Mesothelial cell of epicardium (in vitro differentiated cells): ENCODE measurements at regions not wholly inside any gene's neighbourhood (a gene's known extent, or its start where the extent isn't known, plus 50 kb on each side); places are given as distances from the start of the nearest gene placed in this dataset.

ENCODE experiments used
- DNase-seq, 2 experiments: peaks; one replicate each; pipeline ENCODE4 v3.0.0; 2021; ENCODE audit warnings: low spot score in 2 of 2; ENCODE audit not compliant: unreplicated experiment in 2 of 2
- H3K27ac Mint-ChIP-seq: 2 replicates; pipeline ENCODE4 v1.8.0; 2021; ENCODE audit warnings: mixed read lengths
- H3K27me3 Mint-ChIP-seq: 2 replicates; pipeline ENCODE4 v1.8.0; 2021; ENCODE audit warnings: low read depth, mixed read lengths
- H3K36me3 Mint-ChIP-seq: 2 replicates; pipeline ENCODE4 v1.8.0; 2021; ENCODE audit warnings: mixed read lengths
- H3K4me1 Mint-ChIP-seq: 2 replicates; pipeline ENCODE4 v1.8.0; 2021; ENCODE audit warnings: mixed read lengths
- H3K4me3 Mint-ChIP-seq: 2 replicates; pipeline ENCODE4 v1.8.0; 2021; ENCODE audit warnings: mild to moderate bottlenecking, moderate library complexity, mixed read lengths
- H3K9me3 Mint-ChIP-seq: 2 replicates; pipeline ENCODE4 v1.8.0; 2021; ENCODE audit warnings: mixed read lengths
- TF ChIP-seq, protein P1 (sequence below): fragments of 200-600 bp; sonication (generic); IDR thresholded peaks from one replicate; pipeline ENCODE4 v1.5.0; 2021; ENCODE audit warnings: antibody characterized with exemption; ENCODE audit not compliant: unreplicated experiment

DNA sequence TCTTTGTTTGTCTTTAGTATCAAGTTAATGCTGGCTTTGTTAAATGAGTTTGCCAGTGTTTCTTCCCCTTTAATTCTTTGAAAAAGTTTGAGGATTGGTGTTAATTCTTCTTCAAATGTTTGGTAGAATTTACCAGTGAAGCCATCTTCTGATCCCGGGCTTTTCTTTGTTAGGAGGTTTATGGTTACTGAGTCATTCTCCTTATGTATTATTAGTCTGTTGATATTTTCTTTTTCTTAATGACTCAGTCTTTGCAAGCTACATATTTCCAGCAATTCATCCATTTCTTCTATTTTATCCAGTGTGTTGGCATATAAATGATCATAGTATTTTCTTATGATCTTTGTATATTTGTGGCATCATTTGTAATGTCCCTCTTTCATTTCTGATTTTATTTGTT is 74.5 kb upstream of the SPINK5 start:
- TF ChIP-seq, protein P1, sequence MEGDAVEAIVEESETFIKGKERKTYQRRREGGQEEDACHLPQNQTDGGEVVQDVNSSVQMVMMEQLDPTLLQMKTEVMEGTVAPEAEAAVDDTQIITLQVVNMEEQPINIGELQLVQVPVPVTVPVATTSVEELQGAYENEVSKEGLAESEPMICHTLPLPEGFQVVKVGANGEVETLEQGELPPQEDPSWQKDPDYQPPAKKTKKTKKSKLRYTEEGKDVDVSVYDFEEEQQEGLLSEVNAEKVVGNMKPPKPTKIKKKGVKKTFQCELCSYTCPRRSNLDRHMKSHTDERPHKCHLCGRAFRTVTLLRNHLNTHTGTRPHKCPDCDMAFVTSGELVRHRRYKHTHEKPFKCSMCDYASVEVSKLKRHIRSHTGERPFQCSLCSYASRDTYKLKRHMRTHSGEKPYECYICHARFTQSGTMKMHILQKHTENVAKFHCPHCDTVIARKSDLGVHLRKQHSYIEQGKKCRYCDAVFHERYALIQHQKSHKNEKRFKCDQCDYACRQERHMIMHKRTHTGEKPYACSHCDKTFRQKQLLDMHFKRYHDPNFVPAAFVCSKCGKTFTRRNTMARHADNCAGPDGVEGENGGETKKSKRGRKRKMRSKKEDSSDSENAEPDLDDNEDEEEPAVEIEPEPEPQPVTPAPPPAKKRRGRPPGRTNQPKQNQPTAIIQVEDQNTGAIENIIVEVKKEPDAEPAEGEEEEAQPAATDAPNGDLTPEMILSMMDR, result no peak
- no peaks in the 10 kb centered on the region for H3K4me1 Mint-ChIP-seq
- no peak overlapping the region for H3K4me3 Mint-ChIP-seq
- H3K9me3 Mint-ChIP-seq, result no peaks in the 10 kb centered on the region
- DNase-seq, result no peak
- H3K27me3 Mint-ChIP-seq, result no peaks in the 10 kb centered on the region
- H3K36me3 Mint-ChIP-seq, result no peaks in the 10 kb centered on the region
- H3K27ac Mint-ChIP-seq, result no peak overlapping the region

DNA sequence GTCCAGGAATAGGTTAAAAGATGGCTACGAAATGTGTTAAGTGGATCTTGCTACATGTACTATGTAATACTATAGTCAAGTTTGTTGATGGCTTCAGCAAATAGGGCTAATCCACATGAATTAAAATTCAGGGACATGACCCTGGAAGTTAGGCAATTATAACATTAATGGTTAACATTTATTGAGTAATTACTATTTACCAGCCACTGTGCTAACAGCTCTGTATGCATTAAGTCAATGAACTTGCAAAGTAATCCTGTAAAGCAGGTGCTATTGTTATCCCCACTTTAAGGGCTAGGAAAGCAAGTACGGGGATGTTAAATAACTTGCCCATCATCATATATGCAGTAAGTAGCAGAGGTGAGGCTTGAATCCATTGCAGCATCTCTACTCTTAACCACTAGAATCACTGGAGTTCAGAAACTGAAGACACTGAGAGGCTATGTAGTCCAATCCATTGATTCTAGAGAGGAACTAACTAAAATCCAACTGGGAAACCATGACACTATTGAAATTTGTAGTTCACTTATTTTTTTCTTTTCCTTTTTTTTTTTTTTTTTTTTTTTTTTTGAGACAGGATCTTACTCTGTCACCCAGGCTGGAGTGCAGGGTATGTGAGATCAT is 77.5 kb upstream of the SPINK5 start:
- TF ChIP-seq, protein P1, result no peak
- no peaks in the 10 kb centered on the region for H3K9me3 Mint-ChIP-seq

DNA sequence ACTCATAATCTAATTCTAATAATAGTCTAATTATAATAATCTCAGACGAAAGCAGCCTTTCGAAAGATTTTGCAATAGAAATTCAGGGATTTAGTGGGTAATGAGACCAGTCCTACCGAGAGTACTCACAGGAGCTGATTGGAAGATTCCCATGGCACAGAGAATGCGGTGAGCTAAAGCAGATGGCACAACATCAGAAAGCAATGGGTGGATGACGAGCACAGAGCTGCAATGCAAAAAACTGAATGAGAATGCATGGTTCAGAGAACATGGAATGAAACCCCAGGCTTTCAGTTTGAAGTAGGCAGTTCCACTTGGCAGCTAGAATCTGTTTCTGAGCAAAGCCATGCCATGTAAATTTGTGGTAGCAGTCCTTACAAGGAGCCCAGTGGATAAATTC is 78.2 kb upstream of the SPINK5 start:
- Mint-ChIP-seq H3K9me3 (no peaks in the 10 kb centered on the region), H3K27ac (no peak overlapping the region)

More for the DNA sequence above, 77.5 kb upstream of the SPINK5 start:
- H3K4me1 Mint-ChIP-seq, result no peaks in the 10 kb centered on the region
- no peak overlapping the region for H3K4me3 Mint-ChIP-seq
- H3K27ac Mint-ChIP-seq, result no peak overlapping the region
- no peak for DNase-seq
- H3K27me3 Mint-ChIP-seq, result no peaks in the 10 kb centered on the region
- H3K36me3 Mint-ChIP-seq, result peaks cover 3% of the 10 kb centered on the region

DNA sequence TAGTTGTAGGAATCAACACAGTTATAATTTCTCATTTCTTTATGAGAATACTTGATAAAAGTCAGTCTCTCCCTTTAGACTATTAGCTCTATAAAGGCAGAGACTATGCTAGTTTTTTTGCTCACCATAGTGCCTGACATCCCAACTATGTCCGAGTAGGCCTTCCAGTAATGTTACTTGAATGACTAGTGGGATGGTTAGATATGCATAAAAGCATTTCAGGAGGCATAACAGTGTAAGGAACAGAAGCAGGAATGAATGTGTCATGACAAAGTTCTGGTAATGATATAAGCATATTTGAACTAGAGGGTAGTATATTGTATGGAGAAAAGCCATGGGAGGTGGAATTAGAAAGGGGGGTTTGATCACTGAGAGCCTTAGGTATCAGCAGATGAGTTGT is 77.4 kb upstream of the C5orf46 start:
- no peak overlapping the region for H3K4me3 Mint-ChIP-seq
- H3K36me3 Mint-ChIP-seq, result peaks cover 4% of the 10 kb centered on the region
- H3K27ac Mint-ChIP-seq, result no peak overlapping the region
- no peak for DNase-seq
- H3K9me3 Mint-ChIP-seq, result peaks cover under 1% of the 10 kb centered on the region
- H3K27me3 Mint-ChIP-seq, result no peaks in the 10 kb centered on the region
- TF ChIP-seq, protein P1, result no peak
- no peaks in the 10 kb centered on the region for H3K4me1 Mint-ChIP-seq

More for the DNA sequence above, 78.2 kb upstream of the SPINK5 start:
- Mint-ChIP-seq H3K36me3 (peaks cover 3% of the 10 kb centered on the region), H3K4me3 (no peak overlapping the region), H3K4me1 (no peaks in the 10 kb centered on the region), H3K27me3 (no peaks in the 10 kb centered on the region)
- TF ChIP-seq, protein P1, result no peak
- DNase-seq, result no peak

DNA sequence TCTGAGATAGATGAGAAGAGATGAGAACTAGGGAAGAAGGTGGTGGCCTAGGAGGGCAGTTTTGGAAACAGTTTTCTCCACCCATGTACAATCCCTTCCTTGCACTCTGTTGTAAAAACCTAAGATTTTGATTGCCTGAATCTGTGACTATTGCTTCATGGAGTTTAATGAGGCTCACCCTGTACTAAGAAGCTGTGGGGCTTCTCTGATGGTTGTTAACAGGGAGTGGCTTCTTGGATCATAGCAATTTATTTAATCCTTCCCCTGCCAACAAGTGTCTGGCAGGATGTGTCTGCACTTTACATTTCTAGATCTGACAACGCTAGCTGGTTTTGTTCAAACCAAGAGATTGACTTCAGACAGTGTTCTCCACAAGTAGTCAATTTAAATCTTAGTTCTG is 74.7 kb upstream of the C5orf46 start:
- DNase-seq, result no peak
- Mint-ChIP-seq H3K27me3 (no peaks in the 10 kb centered on the region), H3K36me3 (peaks cover 11% of the 10 kb centered on the region), H3K4me1 (no peaks in the 10 kb centered on the region), H3K9me3 (peaks cover 7% of the 10 kb centered on the region), H3K27ac (no peak overlapping the region), H3K4me3 (no peak overlapping the region)
- TF ChIP-seq, protein P1, result no peak

DNA sequence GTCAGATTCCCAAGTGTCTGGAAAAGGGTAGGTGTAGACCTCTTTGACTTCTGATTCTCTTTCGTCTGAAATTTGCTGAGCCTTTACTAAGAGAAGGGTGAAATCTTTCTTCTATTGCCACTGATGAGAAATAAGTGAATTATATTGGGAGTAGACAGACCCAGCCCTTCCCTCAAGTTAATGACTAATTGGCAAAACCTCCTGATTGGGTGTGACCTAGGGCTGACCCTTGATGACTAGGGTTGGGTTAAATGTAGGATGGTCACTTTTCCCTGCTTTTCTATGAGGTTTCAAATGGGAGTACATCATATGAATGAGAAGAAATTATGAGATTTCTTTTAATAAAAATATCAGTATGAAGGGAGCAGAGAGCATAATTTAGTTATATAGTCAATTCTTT is 73.4 kb upstream of the C5orf46 start:
- Mint-ChIP-seq H3K9me3 (peaks cover 7% of the 10 kb centered on the region), H3K36me3 (peaks cover 16% of the 10 kb centered on the region), H3K4me3 (no peak overlapping the region), H3K27me3 (no peaks in the 10 kb centered on the region), H3K4me1 (no peaks in the 10 kb centered on the region), H3K27ac (no peak overlapping the region)
- TF ChIP-seq, protein P1, result no peak
- no peak for DNase-seq
